DMS153 treated with DMSO at 0.1 percent for 48 hours (cell line): ENCODE measurements at regions not wholly inside any gene's neighbourhood (a gene's known extent, or its start where the extent isn't known, plus 50 kb on each side); places are given as distances from the start of the nearest gene placed in this dataset.
"Not testable (repeated sequence)": the region's sequence is repeated elsewhere in the genome, so short reads cannot be mapped to it uniquely, and the experiment has no call there.

Source experiments
- DNase-seq: peaks from one replicate; lab custom pipeline; 2025; ENCODE audit not compliant: unreplicated experiment; lab: John Stamatoyannopoulos, UW

- no peak for DNase-seq
Observed at GRCh38 chr13:86920961-86921360, 750.2 kb upstream of the SLITRK5 start.

GRCh38 chr13:86922936-86923335, 748.2 kb upstream of the SLITRK5 start:
- DNase-seq = no peak

GRCh38 chr13:86926916-86927315, 744.3 kb upstream of the SLITRK5 start:
- not testable (repeated sequence) for DNase-seq

GRCh38 chr13:86932776-86933334, 738.3 kb upstream of the SLITRK5 start:
- DNase-seq = no peak

GRCh38 chr13:86933676-86934075, 737.5 kb upstream of the SLITRK5 start:
- DNase-seq = no peak

- DNase-seq = no peak
Observed at GRCh38 chr13:86937316-86937715, 733.9 kb upstream of the SLITRK5 start.

- no peak for DNase-seq
Observed at GRCh38 chr13:86945584-86945983, 725.6 kb upstream of the SLITRK5 start.

- no peak for DNase-seq
Observed at GRCh38 chr13:86946734-86947133, 724.4 kb upstream of the SLITRK5 start.

- no peak for DNase-seq
Observed at GRCh38 chr13:86954341-86954740, 716.8 kb upstream of the SLITRK5 start.

GRCh38 chr13:86960876-86961275, 710.3 kb upstream of the SLITRK5 start:
- DNase-seq = no peak

- no peak for DNase-seq
Observed at GRCh38 chr13:86974251-86974994, 696.7 kb upstream of the SLITRK5 start.

- no peak for DNase-seq
Observed at GRCh38 chr13:86974995-86975328, 696.2 kb upstream of the SLITRK5 start.

- DNase-seq = no peak
Observed at GRCh38 chr13:86976521-86977324, 694.4 kb upstream of the SLITRK5 start.

- peak; percentile 24 for DNase-seq
Observed at GRCh38 chr13:86986448-86986847, 684.7 kb upstream of the SLITRK5 start.

- DNase-seq = no peak
Observed at GRCh38 chr13:86992251-86992650, 678.9 kb upstream of the SLITRK5 start.

GRCh38 chr13:87003265-87003664, 667.9 kb upstream of the SLITRK5 start:
- no peak for DNase-seq

GRCh38 chr13:87005511-87005910, 665.7 kb upstream of the SLITRK5 start:
- DNase-seq = no peak

- DNase-seq = no peak
Observed at GRCh38 chr13:87035526-87035925, 635.6 kb upstream of the SLITRK5 start.

- DNase-seq = no peak
Observed at GRCh38 chr13:87042946-87043345, 628.2 kb upstream of the SLITRK5 start.

GRCh38 chr13:87052731-87053130, 618.4 kb upstream of the SLITRK5 start:
- no peak for DNase-seq

GRCh38 chr13:87057807-87058520, 613.2 kb upstream of the SLITRK5 start:
- no peak for DNase-seq
